Astrocyte (in vitro differentiated cells and primary cell): ENCODE measurements at regions not wholly inside any gene's neighbourhood (a gene's known extent, or its start where the extent isn't known, plus 50 kb on each side); places are given as distances from the start of the nearest gene placed in this dataset.
A peak's percentile ranks its signal among the peaks of the same experiment; 100 is the strongest.

Experiments used
- DNase-seq: peaks from one replicate; pipeline ENCODE4 v3.0.0-alpha.2; 2010; ENCODE audit warnings: low read depth
- FAIRE-seq: peaks from 2 replicates; lab custom pipeline; 2011; peaks lifted over from hg19 to GRCh38; lab: Jason Lieb, UNC
- H2AFZ ChIP-seq: 2 replicates; pipeline ENCODE4 v1.6.0; 2012; ENCODE audit warnings: low read depth, low read length, inconsistent platforms
- H3K27ac ChIP-seq: 2 replicates; pipeline ENCODE4 v1.5.1; 2011; ENCODE audit warnings: low read depth, low read length, inconsistent platforms
- H3K27me3 ChIP-seq: 2 replicates; pipeline ENCODE4 v1.6.0; 2011; ENCODE audit warnings: low read length, inconsistent platforms; ENCODE audit not compliant: insufficient read depth
- H3K36me3 ChIP-seq: 2 replicates; pipeline ENCODE4 v1.5.1; 2011; ENCODE audit warnings: low read length, inconsistent platforms; ENCODE audit not compliant: insufficient read depth
- H3K4me1 ChIP-seq: 2 replicates; pipeline ENCODE4 v1.5.1; 2011; ENCODE audit warnings: low read length, inconsistent platforms; ENCODE audit not compliant: insufficient read depth
- H3K4me2 ChIP-seq: 2 replicates; pipeline ENCODE4 v1.6.0; 2012; ENCODE audit warnings: low read length, inconsistent platforms
- H3K4me3 ChIP-seq: 2 replicates; pipeline ENCODE4 v1.5.1; 2011; ENCODE audit warnings: low read depth, mild to moderate bottlenecking, low read length, inconsistent platforms; ENCODE audit not compliant: insufficient read depth
- H3K79me2 ChIP-seq: 2 replicates; pipeline ENCODE4 v1.6.0; 2012; ENCODE audit warnings: mild to moderate bottlenecking, low read length, inconsistent platforms; ENCODE audit not compliant: insufficient read depth
- H3K9ac ChIP-seq: 2 replicates; pipeline ENCODE4 v1.6.0; 2012; ENCODE audit warnings: mild to moderate bottlenecking, low read length, inconsistent platforms
- H3K9me3 ChIP-seq: 2 replicates; pipeline ENCODE4 v1.5.1; 2012; ENCODE audit warnings: low read depth, mild to moderate bottlenecking, low read length, inconsistent platforms; ENCODE audit not compliant: insufficient read depth
- H4K20me1 ChIP-seq: 2 replicates; pipeline ENCODE4 v1.6.0; 2012; ENCODE audit warnings: low read length, inconsistent platforms; ENCODE audit not compliant: insufficient read depth
- H3K27ac Mint-ChIP-seq: one replicate; pipeline ENCODE4 v1.8.0; 2021; ENCODE audit warnings: mild to moderate bottlenecking, mixed read lengths; ENCODE audit not compliant: unreplicated experiment
- H3K27me3 Mint-ChIP-seq: one replicate; pipeline ENCODE4 v1.8.0; 2021; ENCODE audit warnings: low read depth, mixed read lengths; ENCODE audit not compliant: unreplicated experiment
- H3K36me3 Mint-ChIP-seq: one replicate; pipeline ENCODE4 v1.8.0; 2021; ENCODE audit warnings: low read depth, mixed read lengths; ENCODE audit not compliant: unreplicated experiment
- H3K4me1 Mint-ChIP-seq: one replicate; pipeline ENCODE4 v1.8.0; 2021; ENCODE audit warnings: low read depth, mixed read lengths; ENCODE audit not compliant: unreplicated experiment
- H3K4me3 Mint-ChIP-seq: one replicate; pipeline ENCODE4 v1.8.0; 2021; ENCODE audit warnings: mild to moderate bottlenecking, moderate library complexity, mixed read lengths; ENCODE audit not compliant: unreplicated experiment
- H3K9me3 Mint-ChIP-seq: one replicate; pipeline ENCODE4 v1.8.0; 2021; ENCODE audit warnings: mild to moderate bottlenecking, mixed read lengths; ENCODE audit not compliant: unreplicated experiment
- CTCF ChIP-seq: IDR thresholded peaks from 2 replicates; pipeline ENCODE4 v1.5.1; 2011; ENCODE audit warnings: low read depth, mild to moderate bottlenecking, inconsistent platforms, low read length, moderate library complexity; ENCODE audit not compliant: insufficient read depth
- EZH2 ChIP-seq: IDR thresholded peaks from 2 replicates; pipeline ENCODE4 v1.6.1; 2012; ENCODE audit warnings: mild to moderate bottlenecking, low read length, inconsistent platforms; ENCODE audit not compliant: insufficient read depth

DNA sequence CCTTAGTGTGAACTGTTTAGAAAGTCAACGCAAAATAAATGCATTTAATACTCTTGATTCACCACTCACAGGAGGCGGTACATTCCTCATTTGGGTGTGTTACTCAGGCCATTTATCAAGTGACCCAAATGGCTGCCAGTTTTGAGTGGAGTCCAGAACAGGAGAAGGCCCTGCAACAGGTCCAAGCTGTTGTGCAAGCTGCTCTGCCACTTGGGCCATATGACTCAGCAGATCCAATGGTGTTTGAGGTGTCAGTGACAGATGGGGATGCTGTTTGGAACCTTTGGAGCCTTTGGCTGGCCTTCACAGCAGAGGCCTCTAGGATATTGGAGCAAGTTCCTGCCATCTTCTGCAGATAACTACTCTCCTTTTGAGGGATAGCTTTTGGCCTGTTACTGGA, 609.2 kb downstream of the KCNT2 start:
- Mint-ChIP-seq H3K4me3 (no peak overlapping the region), H3K4me1 (peaks cover 6% of the 10 kb centered on the region), H3K27me3 (no peaks in the 10 kb centered on the region), H3K9me3 (no peaks in the 10 kb centered on the region), H3K36me3 (no peaks in the 10 kb centered on the region), H3K27ac (no peak overlapping the region)
- no peak for FAIRE-seq
- H3K4me3 ChIP-seq: no peak overlapping the region
- no peak overlapping the region for H2AFZ ChIP-seq
- no peak for DNase-seq
- no peaks in the 10 kb centered on the region for H3K4me1 ChIP-seq
- H3K36me3 ChIP-seq: no peaks in the 10 kb centered on the region
- no peak overlapping the region for H3K27ac ChIP-seq
- no peak overlapping the region for H3K9ac ChIP-seq
- TF ChIP-seq EZH2: no peak
- TF ChIP-seq CTCF: no peak
- no peak overlapping the region for H3K4me2 ChIP-seq
- H3K9me3 ChIP-seq: no peaks in the 10 kb centered on the region
- no peaks in the 10 kb centered on the region for H3K27me3 ChIP-seq
- H3K79me2 ChIP-seq: no peaks in the 10 kb centered on the region
- no peaks in the 10 kb centered on the region for H4K20me1 ChIP-seq

DNA sequence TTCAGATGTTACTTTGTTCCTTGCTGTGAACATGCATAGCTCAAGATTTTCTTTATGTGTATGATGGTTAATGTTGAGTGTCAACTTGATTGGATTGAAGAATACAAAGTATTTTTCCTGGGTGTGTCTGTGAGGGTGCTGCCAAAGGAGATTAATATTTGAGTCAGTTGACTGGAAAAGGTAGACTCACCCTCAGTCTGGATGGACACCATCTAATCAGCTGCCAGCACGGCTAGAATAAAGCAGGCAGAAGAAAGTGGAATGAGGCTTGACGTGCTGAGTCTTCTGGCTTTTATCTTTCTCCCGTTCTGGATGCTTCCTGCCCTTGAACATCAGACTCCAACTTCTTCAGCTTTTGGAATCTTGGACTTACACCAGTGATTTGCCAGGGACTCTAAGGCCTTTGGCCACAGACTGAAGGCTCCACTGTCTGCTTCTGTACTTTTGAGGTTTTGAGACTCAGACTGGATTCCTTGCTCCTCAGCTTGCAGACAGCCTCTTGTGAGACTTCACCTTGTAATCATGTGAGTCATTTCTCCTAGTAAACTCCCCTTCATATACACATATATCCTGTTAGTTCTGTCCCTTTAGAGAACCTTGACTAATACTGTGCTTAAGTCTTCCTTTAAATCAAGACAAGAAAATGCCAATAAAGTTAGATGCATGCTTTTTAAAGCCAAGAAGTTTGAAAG, 626.6 kb downstream of the KCNT2 start:
- Histone ChIP-seq H3K36me3 (no peaks in the 10 kb centered on the region), H3K27ac (no peak overlapping the region), H3K9ac (no peak overlapping the region), H3K27me3 (no peaks in the 10 kb centered on the region), H3K9me3 (no peaks in the 10 kb centered on the region), H2AFZ (no peak overlapping the region), H3K4me3 (no peak overlapping the region), H3K79me2 (no peaks in the 10 kb centered on the region), H3K4me2 (no peak overlapping the region), H4K20me1 (no peaks in the 10 kb centered on the region), H3K4me1 (no peaks in the 10 kb centered on the region)
- no peak for TF ChIP-seq CTCF
- TF ChIP-seq EZH2: no peak
- no peaks in the 10 kb centered on the region for H3K36me3 Mint-ChIP-seq
- H3K9me3 Mint-ChIP-seq: no peaks in the 10 kb centered on the region
- FAIRE-seq (no peak), DNase-seq (peak; percentile 34)
- no peak overlapping the region for H3K27ac Mint-ChIP-seq
- H3K4me1 Mint-ChIP-seq: peaks cover 10% of the 10 kb centered on the region
- no peak overlapping the region for H3K4me3 Mint-ChIP-seq
- no peaks in the 10 kb centered on the region for H3K27me3 Mint-ChIP-seq

GRCh38 chr1:195979646-195980045, 628.6 kb downstream of the KCNT2 start:
- no peaks in the 10 kb centered on the region for H3K36me3 Mint-ChIP-seq

More at GRCh38 chr1:195979646-195980045, 628.6 kb downstream of the KCNT2 start:
- no peak for TF ChIP-seq EZH2
- no peak for TF ChIP-seq CTCF
- H3K36me3 ChIP-seq: no peaks in the 10 kb centered on the region
- no peak overlapping the region for H3K27ac ChIP-seq
- no peaks in the 10 kb centered on the region for H3K79me2 ChIP-seq
- H3K4me1 ChIP-seq: no peaks in the 10 kb centered on the region
- no peak overlapping the region for H3K4me2 ChIP-seq
- H3K27me3 ChIP-seq: no peaks in the 10 kb centered on the region
- no peak for FAIRE-seq
- Mint-ChIP-seq H3K27me3 (peaks cover 2% of the 10 kb centered on the region), H3K4me3 (no peak overlapping the region), H3K27ac (no peak overlapping the region), H3K4me1 (peaks cover 10% of the 10 kb centered on the region), H3K9me3 (no peaks in the 10 kb centered on the region)
- no peak overlapping the region for H3K9ac ChIP-seq
- H3K9me3 ChIP-seq: no peaks in the 10 kb centered on the region
- H3K4me3 ChIP-seq: no peak overlapping the region
- DNase-seq: no peak
- no peaks in the 10 kb centered on the region for H4K20me1 ChIP-seq
- no peak overlapping the region for H2AFZ ChIP-seq
